B cell (primary cell): ENCODE measurements at regions not wholly inside any gene's neighbourhood (a gene's known extent, or its start where the extent isn't known, plus 50 kb on each side); places are given as distances from the start of the nearest gene placed in this dataset.

ENCODE experiments used
- ATAC-seq: fragments of 200-7000 bp; cut with Tn5 transposase; one replicate; pipeline ENCODE4 v1.10.0; 2021; ENCODE audit warnings: low read depth, mild to moderate bottlenecking, moderate number of reproducible peaks, moderate library complexity
- CTCF ChIA-PET: fragments of 350-600 bp; sonication (Branson Sonifier 250); formaldehyde crosslinking; loops from one replicate; lab custom pipeline; 2021; ENCODE audit warnings: antibody characterized with exemption, inconsistent platforms; lab: Charles Lee
- POLR2A ChIA-PET: fragments of 350-600 bp; sonication (Branson Sonifier 250); formaldehyde crosslinking; loops from one replicate; lab custom pipeline; 2021; ENCODE audit warnings: antibody characterized with exemption; lab: Charles Lee
- DNase-seq: peaks from one replicate; pipeline ENCODE4 v3.0.0; 2013
- H2AFZ ChIP-seq: 2 replicates; pipeline ENCODE4 v1.6.1; 2012; ENCODE audit warnings: mild to moderate bottlenecking, low read depth, low read length; ENCODE audit not compliant: insufficient read depth, poor library complexity, severe bottlenecking
- H3K27ac ChIP-seq, 2 donors: 1 replicate in 1 of 2; 2 replicates in 1 of 2; pipeline ENCODE4 v1.5.1; 2012 to 2013; ENCODE audit warnings: low read length in 2 of 2, mild to moderate bottlenecking in 2 of 2, moderate library complexity in 1 of 2
- H3K27me3 ChIP-seq, 4 experiments: fragments of 200-600 bp in 1 of 4; sonication (generic) in 1 of 4; replicated peaks in 1 of 4; 1 replicate in 2 of 4; 2 replicates in 2 of 4; pipeline versions ENCODE4 v1.6.1 to v1.7.0; 2013 to 2016; ENCODE audit warnings: low read length in 3 of 4, mild to moderate bottlenecking in 2 of 4, mixed read lengths in 1 of 4, moderate library complexity in 1 of 4; ENCODE audit not compliant: insufficient read depth in 4 of 4, control insufficient read depth in 3 of 4; ENCODE audit errors: control extremely low read depth in 1 of 4
- H3K36me3 ChIP-seq, 2 experiments: replicated peaks in 1 of 2; 1 replicate in 1 of 2; 2 replicates in 1 of 2; pipeline versions ENCODE4 v1.6.1 to v1.7.1; 2013; ENCODE audit warnings: low read length in 1 of 2; ENCODE audit not compliant: insufficient read depth in 2 of 2, control insufficient read depth in 1 of 2; ENCODE audit errors: control extremely low read depth in 1 of 2, extremely low read depth in 1 of 2
- H3K4me1 ChIP-seq, 2 donors: fragments of 200-600 bp in 1 of 2; sonication (generic) in 1 of 2; 1 replicate in 1 of 2; 2 replicates in 1 of 2; pipeline versions ENCODE4 v1.5.1 to v1.6.1; 2013 to 2017; ENCODE audit warnings: low read length in 2 of 2; ENCODE audit not compliant: control insufficient read depth in 2 of 2, insufficient read depth in 2 of 2
- H3K4me2 ChIP-seq: replicated peaks from 2 replicates; pipeline ENCODE3; 2012; ENCODE audit warnings: mild to moderate bottlenecking, low read depth, low read length; ENCODE audit not compliant: poor library complexity, severe bottlenecking
- H3K4me3 ChIP-seq, 5 experiments: fragments of 200-600 bp in 1 of 5; sonication (generic) in 1 of 5; 1 replicate in 3 of 5; 2 replicates in 2 of 5; pipeline versions ENCODE4 v1.5.1 to v1.7.0; 2011 to 2016; ENCODE audit warnings: low read length in 4 of 5, mild to moderate bottlenecking in 4 of 5, low read depth in 2 of 5, control low read depth in 1 of 5, moderate library complexity in 1 of 5; ENCODE audit not compliant: insufficient read depth in 1 of 5; ENCODE audit errors: control extremely low read depth in 1 of 5, extremely low read depth in 1 of 5
- H3K79me2 ChIP-seq: fragments of 200-600 bp; sonication (generic); one replicate; pipeline ENCODE4 v1.6.0; 2016; ENCODE audit warnings: low read length; ENCODE audit not compliant: control insufficient read depth, insufficient read depth
- H3K9ac ChIP-seq: fragments of 200-600 bp; sonication (generic); 2 replicates; pipeline ENCODE4 v1.6.1; 2017; ENCODE audit warnings: mild to moderate bottlenecking, low read length, moderate library complexity
- H3K9me3 ChIP-seq, 3 donors: one replicate each; pipeline versions ENCODE4 v1.6.1 to v1.7.1; 2013; ENCODE audit warnings: low read length in 2 of 3; ENCODE audit not compliant: control insufficient read depth in 2 of 3, insufficient read depth in 1 of 3; ENCODE audit errors: control extremely low read depth in 1 of 3
- H4K20me1 ChIP-seq: 2 replicates; pipeline ENCODE4 v1.6.0; 2012; ENCODE audit warnings: mild to moderate bottlenecking, low read length; ENCODE audit not compliant: insufficient read depth, control insufficient read depth, poor library complexity, severe bottlenecking
- H3K27ac Mint-ChIP-seq: one replicate; pipeline ENCODE4 v1.8.0; 2021; ENCODE audit warnings: mixed read lengths
- H3K27me3 Mint-ChIP-seq: one replicate; pipeline ENCODE4 v1.8.0; 2021; ENCODE audit warnings: mixed read lengths
- H3K4me1 Mint-ChIP-seq: one replicate; pipeline ENCODE4 v1.8.0; 2021; ENCODE audit warnings: mixed read lengths
- H3K4me3 Mint-ChIP-seq: one replicate; pipeline ENCODE4 v1.8.0; 2021; ENCODE audit warnings: mixed read lengths
- H3K9me3 Mint-ChIP-seq: one replicate; pipeline ENCODE4 v1.8.0; 2022; ENCODE audit warnings: mixed read lengths; ENCODE audit not compliant: insufficient read depth
- CTCF ChIP-seq: fragments of 200-600 bp; IDR thresholded peaks from one replicate; pipeline ENCODE4 v1.8.0; 2022; ENCODE audit warnings: antibody characterized with exemption, mild to moderate bottlenecking
- EZH2 ChIP-seq: IDR thresholded peaks from 2 replicates; pipeline ENCODE4 v1.6.1; 2012; ENCODE audit warnings: borderline replicate concordance, low read depth, mild to moderate bottlenecking, moderate library complexity, low read length; ENCODE audit not compliant: insufficient read depth, poor library complexity, severe bottlenecking
- WGBS: methylation state at CpG from one replicate; pipeline ENCODE4 v1.1.5; 2013; ENCODE audit warnings: missing lambda C conversion rate; ENCODE audit not compliant: insufficient coverage; 5-methylcytosine and 5-hydroxymethylcytosine counted together
- intact Hi-C: fragments of 100-400 bp; cut with micrococcal nuclease; formaldehyde crosslinking; loops from one replicate; pipeline ENCODE4 v1.10.0; 2022

- H3K79me2 ChIP-seq, result no peaks in the 10 kb centered on the region
- ATAC-seq (no peak), DNase-seq (no peak)
- no peak overlapping the region for H2AFZ ChIP-seq
- H3K4me1 ChIP-seq, result no peaks in the 10 kb centered on the region
- ChIA-PET POLR2A (no interaction called here), CTCF (no interaction called here)
- Mint-ChIP-seq H3K4me3 (no peak overlapping the region), H3K4me1 (no peaks in the 10 kb centered on the region), H3K27me3 (no peaks in the 10 kb centered on the region), H3K27ac (no peak overlapping the region), H3K9me3 (no peaks in the 10 kb centered on the region)
- no peak for TF ChIP-seq EZH2
- no peak for TF ChIP-seq CTCF
- H3K9me3 ChIP-seq, result no peaks in the 10 kb centered on the region
- 67% methylated on average over 1 of the region's 2 CpGs for WGBS
- no peaks in the 10 kb centered on the region for H3K27me3 ChIP-seq
- H3K27ac ChIP-seq, result no peak overlapping the region
- H3K4me3 ChIP-seq, result no peak overlapping the region
- intact Hi-C loops, result no loop called here
- no peaks in the 10 kb centered on the region for H4K20me1 ChIP-seq
- H3K9ac ChIP-seq, result no peak overlapping the region
- no peak overlapping the region for H3K4me2 ChIP-seq
- H3K36me3 ChIP-seq, result no peaks in the 10 kb centered on the region
These were observed 303.1 kb upstream of the CDH6 start for GRCh38 chr5:30890377-30890776.

- Mint-ChIP-seq H3K4me3 (no peak overlapping the region), H3K9me3 (peaks cover 2% of the 10 kb centered on the region), H3K27ac (no peak overlapping the region), H3K27me3 (no peaks in the 10 kb centered on the region), H3K4me1 (no peaks in the 10 kb centered on the region)
- H3K79me2 ChIP-seq, result no peaks in the 10 kb centered on the region
- no peaks in the 10 kb centered on the region for H3K27me3 ChIP-seq
- no peaks in the 10 kb centered on the region for H3K36me3 ChIP-seq
- no peak for TF ChIP-seq CTCF
- TF ChIP-seq EZH2, result no peak
- no peak overlapping the region for H3K4me2 ChIP-seq
- no peak for ATAC-seq
- intact Hi-C loops, result no loop called here
- CTCF ChIA-PET, result no interaction called here
- peaks cover 0 to 6% (median 0%) of the 10 kb centered on the region in 3 donors for H3K9me3 ChIP-seq
- no peak overlapping the region for H3K27ac ChIP-seq
- no peaks in the 10 kb centered on the region for H4K20me1 ChIP-seq
- H2AFZ ChIP-seq, result no peak overlapping the region
- no peaks in the 10 kb centered on the region for H3K4me1 ChIP-seq
- H3K4me3 ChIP-seq, result no peak overlapping the region
- no CpG with 5 or more reads among the region's 3 CpGs for WGBS
- no peak overlapping the region for H3K9ac ChIP-seq
- DNase-seq, result no peak
- POLR2A ChIA-PET, result no interaction called here
These were observed 313.0 kb upstream of the CDH6 start for GRCh38 chr5:30880514-30880913.
